Endothelial cell of umbilical vein (primary cell): ENCODE measurements at regions not wholly inside any gene's neighbourhood (a gene's known extent, or its start where the extent isn't known, plus 50 kb on each side); places are given as distances from the start of the nearest gene placed in this dataset.

Experiments
- BruUV-seq: library from RNA; stranded (reverse); fragments of 400-500 nt; replicated peaks from 2 replicates; lab custom pipeline; 2021; lab: Mats Ljungman, UMichigan
- CTCF ChIA-PET: fragments of 300-600, 350-600 bp; sonication (Branson Sonifier 250); formaldehyde crosslinking; loops from one replicate; lab custom pipeline; 2021; ENCODE audit warnings: antibody characterized with exemption, inconsistent platforms; lab: Charles Lee
- POLR2A ChIA-PET: fragments of 300-600, 350-600 bp; sonication (Branson Sonifier 250); formaldehyde crosslinking; loops from one replicate; lab custom pipeline; 2021; ENCODE audit warnings: antibody characterized with exemption, inconsistent platforms; lab: Charles Lee
- DNase-seq: peaks from one replicate; pipeline ENCODE4 v3.0.0-alpha.2; 2011; ENCODE audit warnings: low read depth, low spot score
- FAIRE-seq: peaks from 2 replicates; lab custom pipeline; 2011; peaks lifted over from hg19 to GRCh38; lab: Jason Lieb, UNC
- H2AFZ ChIP-seq: 2 replicates; pipeline ENCODE4 v1.6.0; 2012; ENCODE audit warnings: low read depth, low read length, control low read depth, inconsistent platforms
- H3K27ac ChIP-seq: 2 replicates; pipeline ENCODE4 v1.5.1; 2011; ENCODE audit warnings: low read depth, mild to moderate bottlenecking, control low read depth, low read length, moderate library complexity; ENCODE audit not compliant: insufficient read depth
- H3K27me3 ChIP-seq, 2 experiments: 2 replicates each; pipeline versions ENCODE4 v1.6.0 to v1.6.1; 2011; ENCODE audit warnings: low read length in 2 of 2, mixed read lengths in 1 of 2; ENCODE audit not compliant: control insufficient read depth in 2 of 2, insufficient read depth in 2 of 2
- H3K36me3 ChIP-seq, 2 experiments: 2 replicates in 1 of 2; 3 replicates in 1 of 2; pipeline ENCODE4 v1.5.1; 2011; ENCODE audit warnings: low read length in 2 of 2, mild to moderate bottlenecking in 1 of 2, moderate library complexity in 1 of 2; ENCODE audit not compliant: control insufficient read depth in 2 of 2, insufficient read depth in 2 of 2; ENCODE audit errors: extremely low read depth in 1 of 2
- H3K4me1 ChIP-seq: 3 replicates; pipeline ENCODE4 v1.5.1; 2011; ENCODE audit warnings: mild to moderate bottlenecking, low read length; ENCODE audit not compliant: control insufficient read depth, insufficient read depth; ENCODE audit errors: extremely low read depth
- H3K4me2 ChIP-seq: 2 replicates; pipeline ENCODE4 v1.6.1; 2011; ENCODE audit warnings: low read length, control low read depth, mixed read lengths; ENCODE audit not compliant: insufficient read depth
- H3K4me3 ChIP-seq, 3 experiments: fragments of 200-600 bp in 1 of 3; sonication (generic), shearing (Covaris generic) in 1 of 3; replicated peaks in 1 of 3; 2 replicates each; pipeline ENCODE4 v1.5.1; 2011 to 2016; ENCODE audit warnings: control low read depth in 3 of 3, low read length in 3 of 3, mild to moderate bottlenecking in 2 of 3, inconsistent platforms in 1 of 3, low read depth in 1 of 3, moderate library complexity in 1 of 3; ENCODE audit not compliant: insufficient read depth in 1 of 3
- H3K79me2 ChIP-seq: 2 replicates; pipeline ENCODE4 v1.6.0; 2012; ENCODE audit warnings: low read length, inconsistent platforms; ENCODE audit not compliant: control insufficient read depth, insufficient read depth
- H3K9ac ChIP-seq: replicated peaks from 2 replicates; pipeline ENCODE3; 2011; ENCODE audit warnings: low read length, control low read depth; ENCODE audit not compliant: insufficient read depth; ENCODE audit errors: extremely low read depth
- H3K9me1 ChIP-seq: replicated peaks from 3 replicates; pipeline ENCODE4 v1.6.0; 2011; ENCODE audit warnings: mild to moderate bottlenecking, low read length; ENCODE audit not compliant: control insufficient read depth, insufficient read depth; ENCODE audit errors: extremely low read depth
- H3K9me3 ChIP-seq: replicated peaks from 2 replicates; pipeline ENCODE4 v1.5.1; 2012; ENCODE audit warnings: low read length, inconsistent platforms; ENCODE audit not compliant: control insufficient read depth, insufficient read depth
- H4K20me1 ChIP-seq: replicated peaks from 2 replicates; pipeline ENCODE3; 2011; ENCODE audit warnings: mild to moderate bottlenecking, low read length; ENCODE audit not compliant: control insufficient read depth, insufficient read depth; ENCODE audit errors: extremely low read depth
- CTCF ChIP-seq, 2 donors: IDR thresholded peaks; 1 replicate in 1 of 2; 2 replicates in 1 of 2; pipeline ENCODE4 v1.5.1; 2011; ENCODE audit warnings: low read length in 2 of 2, mild to moderate bottlenecking in 2 of 2, moderate library complexity in 2 of 2, control low read depth in 1 of 2, inconsistent platforms in 1 of 2, low read depth in 1 of 2; ENCODE audit not compliant: insufficient read depth in 1 of 2; ENCODE audit errors: extremely low read depth in 1 of 2
- EZH2 ChIP-seq: IDR thresholded peaks from 2 replicates; pipeline ENCODE4 v1.6.1; 2012; ENCODE audit warnings: borderline replicate concordance, low read depth, mild to moderate bottlenecking, moderate library complexity, low read length, inconsistent platforms; ENCODE audit not compliant: severe bottlenecking
- FOS ChIP-seq: IDR thresholded peaks from 2 replicates; pipeline ENCODE4 v1.6.1; 2011; ENCODE audit warnings: mild to moderate bottlenecking, low read length, moderate library complexity, borderline replicate concordance; ENCODE audit not compliant: insufficient read depth
- GATA2 ChIP-seq: IDR thresholded peaks from 2 replicates; pipeline ENCODE4 v1.7.0; 2011; ENCODE audit warnings: low read depth, mild to moderate bottlenecking, moderate library complexity, mixed read lengths, low read length; ENCODE audit not compliant: insufficient read length, insufficient read depth
- JUN ChIP-seq: IDR thresholded peaks from 2 replicates; pipeline ENCODE4 v1.6.1; 2011; ENCODE audit warnings: borderline replicate concordance, low read depth; ENCODE audit not compliant: insufficient read length, insufficient read depth
- MYC ChIP-seq: IDR thresholded peaks from one replicate; pipeline ENCODE4 v1.6.1; 2011; ENCODE audit warnings: mild to moderate bottlenecking, low read depth, low read length
- POLR2A ChIP-seq: IDR thresholded peaks from 2 replicates; pipeline ENCODE4 v1.6.1; 2012; ENCODE audit warnings: low read depth, mild to moderate bottlenecking, control low read depth, low read length
- POLR2AphosphoS5 ChIP-seq: IDR thresholded peaks from 2 replicates; pipeline ENCODE4 v1.6.1; 2012; ENCODE audit warnings: low read depth, mild to moderate bottlenecking, control low read depth, low read length, moderate library complexity; ENCODE audit not compliant: insufficient read depth
- dilution Hi-C: fragments of 300-500 bp; cut with MboI; formaldehyde crosslinking; loops from one replicate; pipeline ENCODE4 v1.15.0; 2019; ENCODE audit warnings: low sequenced_read_pairs; ENCODE audit not compliant: extremely low pct_ligation_motif_present
- intact Hi-C: fragments of 100-400 bp; cut with micrococcal nuclease; formaldehyde crosslinking; loops from one replicate; pipeline ENCODE4 v1.10.0; 2022
- TF ChIP-seq, protein P1 (sequence below): IDR thresholded peaks from 2 replicates; pipeline ENCODE4 v1.6.1; 2011; ENCODE audit not compliant: insufficient read depth, insufficient read length

DNA sequence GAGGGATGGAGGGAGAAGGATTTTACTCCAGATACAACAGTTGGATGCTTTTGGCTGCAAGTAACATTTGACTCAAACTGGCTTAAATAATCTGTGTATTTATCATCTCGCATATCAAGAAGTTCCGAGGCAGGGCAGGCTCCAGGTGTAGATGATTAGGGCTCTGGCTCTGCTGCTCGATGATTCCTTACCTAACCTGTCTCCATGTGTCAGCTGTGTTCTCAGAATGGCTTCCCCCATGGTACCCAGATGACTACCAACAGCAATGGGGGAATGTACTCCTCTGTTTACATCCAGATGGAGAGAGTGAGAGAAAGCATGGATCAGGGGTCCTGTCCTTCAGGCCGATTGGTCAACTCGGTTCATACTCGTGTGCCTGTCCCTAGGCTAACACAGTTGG is 90.4 kb upstream of the AKT3 start:
- no peak overlapping the region for H2AFZ ChIP-seq
- no peaks in the 10 kb centered on the region for H4K20me1 ChIP-seq
- no peak for TF ChIP-seq EZH2
- TF ChIP-seq JUN = no peak
- no peak for TF ChIP-seq POLR2AphosphoS5
- no peak for TF ChIP-seq POLR2A
- TF ChIP-seq FOS = no peak
- TF ChIP-seq CTCF (IDR thresholded peaks at IDR 0.05; ENCODE audit: extremely low read depth in 1 of 2, insufficient read depth in 1 of 2, low read depth in 1 of 2, low read length in 2 of 2) = no peak
- TF ChIP-seq, protein P1, sequence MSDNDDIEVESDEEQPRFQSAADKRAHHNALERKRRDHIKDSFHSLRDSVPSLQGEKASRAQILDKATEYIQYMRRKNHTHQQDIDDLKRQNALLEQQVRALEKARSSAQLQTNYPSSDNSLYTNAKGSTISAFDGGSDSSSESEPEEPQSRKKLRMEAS = no peak
- no peak for TF ChIP-seq MYC
- no peak for TF ChIP-seq GATA2
- ChIA-PET CTCF (no interaction called here), POLR2A (no interaction called here)
- no peak overlapping the region for H3K27ac ChIP-seq
- no peaks in the 10 kb centered on the region for H3K9me1 ChIP-seq
- no peak overlapping the region for H3K4me2 ChIP-seq
- H3K4me3 ChIP-seq = no peak overlapping the region
- H3K36me3 ChIP-seq = no peaks in the 10 kb centered on the region
- H3K9me3 ChIP-seq = no peaks in the 10 kb centered on the region
- no TSS peak for BruUV-seq
- no peaks in the 10 kb centered on the region for H3K27me3 ChIP-seq
- H3K4me1 ChIP-seq = peaks cover 20% of the 10 kb centered on the region
- intact Hi-C loops (no loop called here), dilution Hi-C loops (no loop called here)
- H3K9ac ChIP-seq = no peak overlapping the region
- DNase-seq = no peak
- H3K79me2 ChIP-seq = no peaks in the 10 kb centered on the region
- no peak for FAIRE-seq
